NT2/D1 (cell line): ENCODE measurements at regions not wholly inside any gene's neighbourhood (a gene's known extent, or its start where the extent isn't known, plus 50 kb on each side); places are given as distances from the start of the nearest gene placed in this dataset.

Experiments
- DNase-seq: peaks from one replicate; pipeline ENCODE4 v3.0.0-alpha.2; 2011; ENCODE audit warnings: low read depth, low spot score
- H3K27me3 ChIP-seq: 2 replicates; pipeline ENCODE4 v1.6.0; 2011; ENCODE audit warnings: mild to moderate bottlenecking; ENCODE audit not compliant: insufficient read length, insufficient read depth
- H3K36me3 ChIP-seq: 2 replicates; pipeline ENCODE4 v1.6.1; 2011; ENCODE audit warnings: mild to moderate bottlenecking, low read length, mixed read lengths; ENCODE audit not compliant: insufficient read depth, insufficient read length
- H3K4me1 ChIP-seq: 2 replicates; pipeline ENCODE4 v1.5.1; 2011; ENCODE audit not compliant: insufficient read depth, insufficient read length
- H3K4me3 ChIP-seq: 2 replicates; pipeline ENCODE4 v1.5.1; 2011; ENCODE audit warnings: low read depth; ENCODE audit not compliant: insufficient read length
- H3K9ac ChIP-seq: 2 replicates; pipeline ENCODE4 v1.6.0; 2011; ENCODE audit warnings: low read depth; ENCODE audit not compliant: insufficient read length
- H3K9me3 ChIP-seq: 2 replicates; pipeline ENCODE4 v1.5.1; 2011; ENCODE audit warnings: mild to moderate bottlenecking, low read length; ENCODE audit not compliant: insufficient read depth
- SUZ12 ChIP-seq: IDR thresholded peaks from 2 replicates; pipeline ENCODE4 v1.6.1; 2011; ENCODE audit not compliant: insufficient read length, insufficient read depth; ENCODE audit errors: extremely low read depth
- YY1 ChIP-seq: IDR thresholded peaks from 2 replicates; pipeline ENCODE4 v1.6.1; 2011; ENCODE audit not compliant: insufficient read length, insufficient read depth
- ZNF274 ChIP-seq: IDR thresholded peaks from 2 replicates; pipeline ENCODE4 v1.6.1; 2011; ENCODE audit warnings: mild to moderate bottlenecking, low read depth, low read length

DNA sequence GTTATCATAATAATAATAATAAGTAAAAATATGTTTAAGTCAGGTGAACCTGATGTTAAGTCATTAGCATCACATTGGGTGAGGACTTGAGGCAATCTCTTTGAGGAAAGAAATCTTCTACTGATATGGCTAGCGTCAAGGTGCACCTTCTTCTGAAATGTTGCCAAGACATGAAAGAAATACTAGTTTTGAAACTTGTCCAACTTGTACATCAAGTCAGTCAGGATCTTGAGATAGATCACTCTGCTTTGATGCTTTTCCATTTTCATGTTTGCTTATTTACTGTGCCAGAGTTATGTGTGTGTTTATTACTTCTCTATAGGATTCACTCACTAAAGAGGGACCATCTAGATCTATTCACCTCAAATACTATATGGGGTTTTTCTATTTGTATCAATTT is 90.0 kb upstream of the USP15 start:
- TF ChIP-seq SUZ12 (no peak), ZNF274 (no peak), YY1 (no peak)
- no peaks in the 10 kb centered on the region for H3K27me3 ChIP-seq
- DNase-seq = no peak
- H3K9ac ChIP-seq = no peak overlapping the region
- H3K4me1 ChIP-seq = no peaks in the 10 kb centered on the region
- H3K9me3 ChIP-seq = no peaks in the 10 kb centered on the region
- no peaks in the 10 kb centered on the region for H3K36me3 ChIP-seq
- no peak overlapping the region for H3K4me3 ChIP-seq

DNA sequence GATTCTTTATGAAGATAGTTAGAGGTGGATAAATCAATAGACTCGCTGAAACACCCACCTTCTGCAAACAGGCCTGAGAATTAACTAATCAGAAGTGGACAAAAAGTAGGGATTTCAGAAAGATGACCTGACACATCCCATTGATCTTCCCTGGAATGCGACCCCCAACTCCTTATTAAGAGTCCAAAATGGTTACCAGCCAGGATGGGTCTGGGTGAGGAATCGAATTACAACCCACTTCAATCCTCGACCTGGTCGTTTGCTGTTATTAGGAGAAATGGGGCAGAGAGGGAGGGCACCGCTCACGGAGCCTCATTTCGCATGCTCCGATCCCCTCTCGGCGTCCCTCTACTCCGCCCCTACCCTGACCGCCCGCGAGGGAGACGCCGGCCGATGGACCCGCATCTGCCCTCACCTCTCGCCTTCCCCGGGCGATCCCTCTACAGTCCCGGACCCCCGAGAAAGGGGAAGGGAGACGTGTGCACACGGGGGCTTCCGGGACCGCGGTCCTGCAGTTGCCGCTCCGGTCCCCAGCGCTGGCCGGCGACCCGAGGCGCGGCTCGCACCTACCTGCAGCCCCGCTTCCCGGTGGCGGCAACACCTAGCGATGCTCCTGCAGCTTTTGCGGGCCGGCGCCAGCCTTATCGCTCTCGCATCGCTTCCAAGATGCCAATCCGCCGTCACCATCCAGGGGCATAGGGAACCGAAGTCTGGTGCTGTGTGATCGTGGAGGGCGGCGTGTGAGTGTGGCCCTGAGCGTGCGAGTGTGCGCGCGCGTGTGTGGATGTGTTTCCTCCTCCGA is 69.3 kb upstream of the USP15 start:
- H3K9me3 ChIP-seq = no peaks in the 10 kb centered on the region
- H3K9ac ChIP-seq = peak overlapping the region; percentile 72
- no peaks in the 10 kb centered on the region for H3K4me1 ChIP-seq
- peaks cover 37% of the 10 kb centered on the region for H3K27me3 ChIP-seq
- TF ChIP-seq ZNF274 (no peak), YY1 (no peak), SUZ12 (no peak)
- DNase-seq = no peak
- no peaks in the 10 kb centered on the region for H3K36me3 ChIP-seq
- H3K4me3 ChIP-seq = peak overlapping the region; percentile 72

DNA sequence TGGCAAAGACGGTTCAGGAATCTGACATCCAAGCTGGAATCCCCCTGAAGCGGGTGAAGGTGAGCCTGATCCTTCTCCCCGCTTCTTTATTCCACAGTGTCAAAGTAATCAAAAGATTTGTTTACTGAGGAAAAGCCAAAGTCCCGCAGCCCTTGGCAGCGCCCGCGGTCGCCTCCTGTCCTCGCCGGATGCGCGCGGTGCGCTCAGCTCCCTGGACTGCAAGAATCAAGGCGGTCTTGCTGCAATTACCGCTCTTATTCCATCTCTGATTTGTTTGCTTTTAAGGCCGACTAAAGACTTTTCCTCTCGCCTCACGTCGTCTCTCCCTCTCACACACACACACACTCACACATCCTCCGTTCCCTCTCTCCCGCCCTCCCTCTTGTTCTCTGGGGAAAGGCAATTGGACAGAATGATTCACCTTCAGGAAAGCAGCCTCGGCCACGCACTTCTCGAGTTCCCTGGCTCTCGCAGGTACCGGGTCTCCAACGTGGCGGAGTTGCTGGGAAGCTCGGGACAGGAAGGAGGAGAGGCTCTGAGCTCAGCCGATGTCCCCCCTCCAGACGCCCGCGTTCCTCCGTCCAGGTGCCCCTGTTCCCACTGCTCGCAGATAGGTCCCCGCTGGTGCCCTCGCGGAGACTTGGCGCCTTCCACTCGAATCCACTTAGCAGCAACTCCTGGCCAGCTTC is 68.6 kb upstream of the USP15 start:
- DNase-seq = no peak
- Histone ChIP-seq H3K4me1 (no peaks in the 10 kb centered on the region), H3K9ac (peak overlapping the region; percentile 72), H3K4me3 (peak overlapping the region; percentile 72), H3K9me3 (no peaks in the 10 kb centered on the region), H3K36me3 (no peaks in the 10 kb centered on the region), H3K27me3 (peaks cover 37% of the 10 kb centered on the region)
- TF ChIP-seq ZNF274 (no peak), YY1 (no peak), SUZ12 (no peak)

DNA sequence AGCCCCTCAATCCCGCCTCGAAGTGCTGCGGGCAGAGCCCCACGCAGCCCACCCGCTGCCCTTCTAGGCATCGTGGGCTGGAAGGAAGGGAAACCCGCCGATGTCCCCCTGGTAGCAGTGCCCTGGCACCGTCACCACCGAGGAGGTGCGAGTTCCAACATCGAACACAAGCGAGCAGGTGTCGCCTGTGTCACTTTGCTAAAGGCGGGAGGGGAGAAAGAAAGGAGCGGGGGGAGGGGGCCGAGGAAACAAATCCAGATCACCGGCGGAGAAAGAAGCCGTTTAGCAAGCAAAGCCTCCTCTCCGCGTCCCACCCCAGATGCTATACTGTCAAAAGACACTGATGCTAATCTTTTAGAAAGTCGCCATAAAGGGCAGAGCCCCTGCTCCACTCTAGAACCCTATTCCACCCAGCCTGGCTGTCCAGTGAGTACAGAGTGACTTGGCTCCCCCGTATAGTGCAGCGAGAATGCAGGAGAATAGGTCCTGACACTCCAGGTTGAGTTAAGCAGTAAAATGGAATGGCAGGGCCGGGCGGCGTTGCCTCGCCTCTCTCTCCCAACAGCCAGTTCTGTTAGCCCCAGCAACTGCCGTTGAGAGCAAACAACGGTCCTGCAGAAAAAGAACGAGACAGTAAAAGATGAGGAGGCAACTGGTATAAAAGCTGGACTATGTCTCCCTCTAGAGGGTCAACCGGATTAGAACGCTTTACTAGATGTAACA is 67.9 kb upstream of the USP15 start:
- TF ChIP-seq YY1 (no peak), ZNF274 (no peak), SUZ12 (no peak)
- H3K9ac ChIP-seq = peak overlapping the region; percentile 72
- no peaks in the 10 kb centered on the region for H3K4me1 ChIP-seq
- 0 out of 2 replicates have a peak, but pooled peaks cover 6% of the 10 kb centered on the region for H3K9me3 ChIP-seq
- H3K36me3 ChIP-seq = no peaks in the 10 kb centered on the region
- DNase-seq = peak; percentile 70
- peak overlapping the region; percentile 72 for H3K4me3 ChIP-seq
- peaks cover 37% of the 10 kb centered on the region for H3K27me3 ChIP-seq

DNA sequence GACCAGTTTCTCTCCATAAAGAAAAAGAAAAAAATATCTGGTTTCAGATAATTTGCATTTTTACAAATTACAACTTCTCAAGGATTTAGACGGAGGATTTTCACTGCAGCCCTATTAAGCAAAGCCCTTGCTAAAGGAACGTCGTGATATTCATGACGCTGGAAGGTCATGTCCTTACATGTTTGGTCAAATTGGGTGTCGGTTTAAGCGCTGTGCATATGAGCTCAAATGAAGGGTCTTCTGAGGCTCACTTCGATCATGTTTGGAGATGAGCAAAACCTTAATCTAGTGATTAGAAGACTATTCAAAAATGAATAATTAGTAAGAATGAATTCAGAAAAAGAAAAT is 67.3 kb upstream of the USP15 start:
- no peaks in the 10 kb centered on the region for H3K36me3 ChIP-seq
- DNase-seq = no peak
- H3K4me3 ChIP-seq = peak overlapping the region; percentile 72
- TF ChIP-seq SUZ12 = no peak
- TF ChIP-seq ZNF274 = no peak
- no peak for TF ChIP-seq YY1
- H3K9ac ChIP-seq = no peak overlapping the region
- 0 out of 2 replicates have a peak, but pooled peaks cover 7% of the 10 kb centered on the region for H3K9me3 ChIP-seq
- no peaks in the 10 kb centered on the region for H3K4me1 ChIP-seq
- H3K27me3 ChIP-seq = peaks cover 37% of the 10 kb centered on the region

DNA sequence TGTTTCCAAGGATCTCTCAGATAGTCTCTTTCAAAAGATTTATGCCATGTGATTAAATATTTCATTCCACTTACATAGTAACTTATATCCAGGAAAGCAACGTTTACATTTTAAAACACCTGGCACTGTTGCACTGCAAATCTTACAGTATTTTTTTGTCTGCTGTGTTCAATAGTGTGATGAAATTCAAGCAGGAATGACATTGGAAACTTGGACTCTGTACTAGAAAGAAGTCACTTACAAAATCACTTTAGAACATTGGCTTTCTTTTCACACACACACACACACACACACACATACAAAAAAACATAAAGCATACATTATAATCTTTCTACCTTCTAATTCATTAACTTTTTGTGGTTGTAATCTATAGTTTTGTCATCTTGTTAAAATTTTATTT is 66.2 kb upstream of the USP15 start:
- Histone ChIP-seq H3K4me3 (no peak overlapping the region), H3K27me3 (peaks cover 36% of the 10 kb centered on the region), H3K9ac (no peak overlapping the region), H3K9me3 (0 out of 2 replicates have a peak, but pooled peaks cover 7% of the 10 kb centered on the region), H3K4me1 (no peaks in the 10 kb centered on the region), H3K36me3 (no peaks in the 10 kb centered on the region)
- no peak for DNase-seq
- TF ChIP-seq YY1 (no peak), ZNF274 (no peak), SUZ12 (no peak)
